ENCODE measurements at regions not wholly inside any gene's neighbourhood (a gene's known extent, or its start where the extent isn't known, plus 50 kb on each side); places are given as distances from the start of the nearest gene placed in this dataset.

DNA sequence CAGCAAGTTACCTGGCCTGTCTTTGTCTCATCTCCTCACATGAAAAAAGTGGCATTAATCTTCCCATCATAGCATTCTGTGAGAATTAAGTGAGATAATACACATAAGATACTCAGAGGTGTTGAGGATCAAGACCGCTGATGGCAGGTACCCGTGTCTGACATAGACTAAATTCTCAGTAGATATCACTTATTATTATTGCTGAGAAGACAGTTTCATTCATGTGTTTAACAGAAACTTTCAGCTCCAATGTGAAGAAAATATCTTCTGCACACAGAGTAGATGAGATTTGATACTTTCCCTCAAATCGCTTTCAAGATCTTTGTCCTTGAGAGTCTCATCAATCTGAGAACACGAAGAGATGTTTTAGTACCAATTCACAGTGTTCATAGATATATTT, 809.4 kb downstream of the TSN start:
- no peak for TF ChIP-seq POLR2A (IDR thresholded peaks at IDR 0.05; ENCODE audit: extremely low read depth, insufficient read length)
- TF ChIP-seq, protein P1, sequence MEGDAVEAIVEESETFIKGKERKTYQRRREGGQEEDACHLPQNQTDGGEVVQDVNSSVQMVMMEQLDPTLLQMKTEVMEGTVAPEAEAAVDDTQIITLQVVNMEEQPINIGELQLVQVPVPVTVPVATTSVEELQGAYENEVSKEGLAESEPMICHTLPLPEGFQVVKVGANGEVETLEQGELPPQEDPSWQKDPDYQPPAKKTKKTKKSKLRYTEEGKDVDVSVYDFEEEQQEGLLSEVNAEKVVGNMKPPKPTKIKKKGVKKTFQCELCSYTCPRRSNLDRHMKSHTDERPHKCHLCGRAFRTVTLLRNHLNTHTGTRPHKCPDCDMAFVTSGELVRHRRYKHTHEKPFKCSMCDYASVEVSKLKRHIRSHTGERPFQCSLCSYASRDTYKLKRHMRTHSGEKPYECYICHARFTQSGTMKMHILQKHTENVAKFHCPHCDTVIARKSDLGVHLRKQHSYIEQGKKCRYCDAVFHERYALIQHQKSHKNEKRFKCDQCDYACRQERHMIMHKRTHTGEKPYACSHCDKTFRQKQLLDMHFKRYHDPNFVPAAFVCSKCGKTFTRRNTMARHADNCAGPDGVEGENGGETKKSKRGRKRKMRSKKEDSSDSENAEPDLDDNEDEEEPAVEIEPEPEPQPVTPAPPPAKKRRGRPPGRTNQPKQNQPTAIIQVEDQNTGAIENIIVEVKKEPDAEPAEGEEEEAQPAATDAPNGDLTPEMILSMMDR (IDR thresholded peaks at IDR 0.05; ENCODE audit: low read depth, low read length) = no peak
- no peak for TF ChIP-seq MYC (IDR thresholded peaks at IDR 0.05; ENCODE audit: low read depth, low read length)
